PC-9 (cell line): ENCODE measurements at regions not wholly inside any gene's neighbourhood (a gene's known extent, or its start where the extent isn't known, plus 50 kb on each side); places are given as distances from the start of the nearest gene placed in this dataset.

Source experiments
- BruUV-seq: library from RNA; stranded (reverse); fragments of 400-500 nt; replicated peaks from 2 replicates; lab custom pipeline; 2021; lab: Mats Ljungman, UMichigan
- CTCF ChIA-PET: fragments of 300-600 bp; sonication (Branson Sonifier 250); formaldehyde crosslinking; loops from one replicate; lab custom pipeline; 2022; ENCODE audit warnings: antibody characterized with exemption; lab: Charles Lee
- POLR2A ChIA-PET: fragments of 300-600 bp; sonication (Branson Sonifier 250); formaldehyde crosslinking; loops from one replicate; lab custom pipeline; 2022; ENCODE audit warnings: antibody characterized with exemption; ENCODE audit not compliant: unreplicated experiment; lab: Charles Lee
- DNase-seq, 2 experiments: peaks; one replicate each; pipeline versions ENCODE4 v3.0.0 to v3.0.0-alpha.2; 2015 to 2022; ENCODE audit warnings: mixed read lengths in 1 of 2
- H2AFZ ChIP-seq: fragments of 200-600 bp; sonication (generic); 2 replicates; pipeline ENCODE4 v1.8.1; 2017; ENCODE audit warnings: antibody characterized with exemption
- H3F3A ChIP-seq: fragments of 200-600 bp; sonication (generic); 2 replicates; pipeline ENCODE4 v1.8.1; 2017; ENCODE audit warnings: antibody characterized with exemption, mild to moderate bottlenecking, low read depth; ENCODE audit not compliant: insufficient read depth
- H3K27ac ChIP-seq: fragments of 200-600 bp; sonication (generic); 2 replicates; pipeline ENCODE4 v1.6.1; 2016; ENCODE audit warnings: mixed run types
- H3K27me3 ChIP-seq: fragments of 200-600 bp; sonication (generic); 2 replicates; pipeline ENCODE4 v1.6.1; 2016; ENCODE audit warnings: low read depth, mixed run types; ENCODE audit not compliant: insufficient read depth
- H3K36me3 ChIP-seq: fragments of 200-600 bp; sonication (generic); 2 replicates; pipeline ENCODE4 v1.6.1; 2016; ENCODE audit warnings: low read depth, mixed run types
- H3K4me1 ChIP-seq: fragments of 200-600 bp; sonication (generic); replicated peaks from 2 replicates; pipeline ENCODE4 v1.6.1; 2016; ENCODE audit warnings: mixed run types; ENCODE audit not compliant: insufficient read depth
- H3K4me2 ChIP-seq: fragments of 200-600 bp; sonication (generic); 2 replicates; pipeline ENCODE4 v1.6.1; 2017; ENCODE audit warnings: mixed run types
- H3K4me3 ChIP-seq: fragments of 200-600 bp; sonication (generic); 2 replicates; pipeline ENCODE4 v1.6.1; 2016; ENCODE audit warnings: mixed run types
- H3K79me2 ChIP-seq: fragments of 200-600 bp; sonication (generic); 2 replicates; pipeline ENCODE4 v1.6.1; 2017; ENCODE audit warnings: low read depth, mixed run types
- H3K9me2 ChIP-seq: fragments of 200-600 bp; sonication (generic); 2 replicates; pipeline ENCODE4 v1.8.1; 2017; ENCODE audit warnings: mild to moderate bottlenecking; ENCODE audit not compliant: insufficient read depth
- H3K9me3 ChIP-seq: fragments of 200-600 bp; sonication (generic); 2 replicates; pipeline ENCODE4 v1.8.1; 2016; ENCODE audit warnings: low read depth; ENCODE audit not compliant: insufficient read depth
- H4K20me1 ChIP-seq: fragments of 200-600 bp; sonication (generic); 2 replicates; pipeline ENCODE4 v1.8.1; 2017; ENCODE audit not compliant: insufficient read depth
- EZH2 ChIP-seq: fragments of 200-600 bp; sonication (generic); IDR thresholded peaks from 2 replicates; pipeline ENCODE4 v1.8.0; 2017; ENCODE audit warnings: antibody characterized with exemption, low read depth
- intact Hi-C: fragments of 100-400 bp; cut with micrococcal nuclease; formaldehyde crosslinking; loops from one replicate; pipeline ENCODE4 v1.10.0; 2022; ENCODE audit not compliant: unreplicated experiment
- TF ChIP-seq, protein P1 (sequence below): fragments of 200-600 bp; sonication (generic); conservative IDR thresholded peaks from 2 replicates; pipeline ENCODE4 v1.6.1; 2017; ENCODE audit warnings: mixed run types, antibody characterized with exemption, mild to moderate bottlenecking, moderate library complexity

- H3F3A ChIP-seq: no peaks in the 10 kb centered on the region
- no peaks in the 10 kb centered on the region for H3K9me2 ChIP-seq
- no peaks in the 10 kb centered on the region for H3K36me3 ChIP-seq
- DNase-seq: no peak
- no peaks in the 10 kb centered on the region for H3K9me3 ChIP-seq
- no peaks in the 10 kb centered on the region for H4K20me1 ChIP-seq
- TF ChIP-seq, protein P1, sequence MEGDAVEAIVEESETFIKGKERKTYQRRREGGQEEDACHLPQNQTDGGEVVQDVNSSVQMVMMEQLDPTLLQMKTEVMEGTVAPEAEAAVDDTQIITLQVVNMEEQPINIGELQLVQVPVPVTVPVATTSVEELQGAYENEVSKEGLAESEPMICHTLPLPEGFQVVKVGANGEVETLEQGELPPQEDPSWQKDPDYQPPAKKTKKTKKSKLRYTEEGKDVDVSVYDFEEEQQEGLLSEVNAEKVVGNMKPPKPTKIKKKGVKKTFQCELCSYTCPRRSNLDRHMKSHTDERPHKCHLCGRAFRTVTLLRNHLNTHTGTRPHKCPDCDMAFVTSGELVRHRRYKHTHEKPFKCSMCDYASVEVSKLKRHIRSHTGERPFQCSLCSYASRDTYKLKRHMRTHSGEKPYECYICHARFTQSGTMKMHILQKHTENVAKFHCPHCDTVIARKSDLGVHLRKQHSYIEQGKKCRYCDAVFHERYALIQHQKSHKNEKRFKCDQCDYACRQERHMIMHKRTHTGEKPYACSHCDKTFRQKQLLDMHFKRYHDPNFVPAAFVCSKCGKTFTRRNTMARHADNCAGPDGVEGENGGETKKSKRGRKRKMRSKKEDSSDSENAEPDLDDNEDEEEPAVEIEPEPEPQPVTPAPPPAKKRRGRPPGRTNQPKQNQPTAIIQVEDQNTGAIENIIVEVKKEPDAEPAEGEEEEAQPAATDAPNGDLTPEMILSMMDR: no peak
- TF ChIP-seq EZH2: no peak
- H2AFZ ChIP-seq: no peak overlapping the region
- intact Hi-C loops: no loop called here
- BruUV-seq: no TSS peak
- no peak overlapping the region for H3K4me3 ChIP-seq
- H3K4me2 ChIP-seq: no peak overlapping the region
- ChIA-PET POLR2A (no interaction called here), CTCF (no interaction called here)
- H3K4me1 ChIP-seq: no peaks in the 10 kb centered on the region
- H3K79me2 ChIP-seq: no peaks in the 10 kb centered on the region
- H3K27ac ChIP-seq: no peak overlapping the region
- no peaks in the 10 kb centered on the region for H3K27me3 ChIP-seq
These were observed 338.2 kb downstream of the NR4A2 start for GRCh38 chr2:155994315-155994714.

- Histone ChIP-seq H3K27ac (no peak overlapping the region), H3F3A (no peaks in the 10 kb centered on the region), H3K79me2 (no peaks in the 10 kb centered on the region), H3K27me3 (no peaks in the 10 kb centered on the region), H3K36me3 (no peaks in the 10 kb centered on the region), H3K4me1 (no peaks in the 10 kb centered on the region), H2AFZ (no peak overlapping the region), H4K20me1 (no peaks in the 10 kb centered on the region), H3K9me2 (no peaks in the 10 kb centered on the region), H3K9me3 (no peaks in the 10 kb centered on the region), H3K4me2 (no peak overlapping the region), H3K4me3 (no peak overlapping the region)
- intact Hi-C loops: no loop called here
- no peak for DNase-seq
- no peak for TF ChIP-seq EZH2
- TF ChIP-seq, protein P1: no peak
- BruUV-seq: no TSS peak
- ChIA-PET POLR2A (no interaction called here), CTCF (no interaction called here)
These were observed 348.7 kb downstream of the NR4A2 start for GRCh38 chr2:155983845-155984244.

DNA sequence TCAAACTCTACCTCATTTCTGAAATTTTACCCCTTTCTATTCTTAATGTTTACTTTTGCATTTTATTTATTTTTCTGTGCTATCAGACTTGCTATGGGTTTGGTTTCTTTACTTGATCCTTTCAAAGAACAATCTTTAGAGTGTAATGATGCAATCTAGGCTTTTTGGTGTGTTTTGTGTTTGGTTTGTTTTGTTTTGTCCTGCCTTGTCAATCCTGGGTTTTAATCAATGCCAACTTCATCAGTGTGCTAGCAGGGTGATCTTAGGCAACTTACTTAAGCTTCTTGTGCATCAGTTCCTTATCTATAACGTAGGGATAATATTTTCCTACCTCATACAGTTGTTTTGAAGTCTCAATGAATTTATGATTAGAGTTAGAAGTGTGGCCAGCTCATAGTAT lies 350.4 kb downstream of the NR4A2 start:
- no peaks in the 10 kb centered on the region for H3K9me2 ChIP-seq
- POLR2A ChIA-PET: no interaction called here

More for the DNA sequence above, 350.4 kb downstream of the NR4A2 start:
- H3K9me3 ChIP-seq: no peaks in the 10 kb centered on the region
- H3K79me2 ChIP-seq: no peaks in the 10 kb centered on the region
- no peaks in the 10 kb centered on the region for H3K36me3 ChIP-seq
- no peak for TF ChIP-seq EZH2
- TF ChIP-seq, protein P1: no peak
- DNase-seq: no peak
- H2AFZ ChIP-seq: no peak overlapping the region
- H3K27ac ChIP-seq: no peak overlapping the region
- H3K4me3 ChIP-seq: no peak overlapping the region
- no peaks in the 10 kb centered on the region for H3K27me3 ChIP-seq
- H3F3A ChIP-seq: no peaks in the 10 kb centered on the region
- BruUV-seq: no TSS peak
- intact Hi-C loops: no loop called here
- no peak overlapping the region for H3K4me2 ChIP-seq
- no peaks in the 10 kb centered on the region for H3K4me1 ChIP-seq
- H4K20me1 ChIP-seq: no peaks in the 10 kb centered on the region
- CTCF ChIA-PET: no interaction called here
